Lower leg skin (tissue), 4 donors: ENCODE measurements at regions not wholly inside any gene's neighbourhood (a gene's known extent, or its start where the extent isn't known, plus 50 kb on each side); places are given as distances from the start of the nearest gene placed in this dataset.

ENCODE experiments used
- DNase-seq, 2 donors: peaks; one replicate each; pipeline ENCODE4 v3.0.0-alpha.2; 2019; ENCODE audit warnings: low spot score in 2 of 2
- H3K4me3 ChIP-seq: fragments of 200-600 bp; sonication (generic); 2 replicates; pipeline ENCODE4 v1.5.1; 2017; ENCODE audit warnings: mild to moderate bottlenecking, low read depth; ENCODE audit not compliant: poor library complexity, severe bottlenecking
- POLR2A ChIP-seq, 2 donors: fragments of 450-650 bp; IDR thresholded peaks; one replicate each; pipeline ENCODE4 v1.6.1; 2016 to 2017; ENCODE audit warnings: antibody characterized with exemption in 2 of 2, mild to moderate bottlenecking in 1 of 2, moderate library complexity in 1 of 2
- WGBS, 2 donors: methylation state at CpG; one replicate each; pipeline ENCODE4 v1.1.5; 2018; 5-methylcytosine and 5-hydroxymethylcytosine counted together
- intact Hi-C: fragments of 100-400 bp; cut with DNase I; formaldehyde crosslinking; loops from one replicate; pipeline ENCODE4 v1.15.0; 2023; ENCODE audit warnings: low total_unique reads
- TF ChIP-seq, protein P1 (sequence below), 3 donors: fragments of 450-650 bp; IDR thresholded peaks; one replicate each; pipeline ENCODE4 v1.5.1; 2016; ENCODE audit warnings: antibody characterized with exemption in 3 of 3, mild to moderate bottlenecking in 3 of 3, moderate library complexity in 2 of 3

DNA sequence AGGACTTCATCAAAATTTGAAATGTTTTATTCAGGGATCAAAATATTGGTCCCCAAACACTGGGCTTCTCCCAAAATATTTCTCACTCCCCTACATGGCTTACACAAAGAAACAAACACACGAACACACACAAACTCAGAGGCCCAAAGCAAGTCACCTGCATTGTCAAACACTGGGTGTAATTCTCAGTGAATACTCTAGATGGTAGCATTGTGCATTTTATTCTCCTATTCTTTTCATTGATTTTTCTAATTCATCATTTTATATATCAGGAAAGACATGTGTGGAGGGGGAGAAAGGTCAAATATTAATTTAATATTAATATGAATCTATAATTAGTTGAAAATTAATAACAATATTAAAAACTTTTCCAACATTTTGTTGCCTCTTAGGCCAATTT is 72.3 kb upstream of the TNMD start:
- 16 to 29% methylated on average over 1 of the region's 1 CpG for WGBS, 2 donors
- H3K4me3 ChIP-seq, result no peak overlapping the region
- no peak for DNase-seq
- TF ChIP-seq, protein P1, sequence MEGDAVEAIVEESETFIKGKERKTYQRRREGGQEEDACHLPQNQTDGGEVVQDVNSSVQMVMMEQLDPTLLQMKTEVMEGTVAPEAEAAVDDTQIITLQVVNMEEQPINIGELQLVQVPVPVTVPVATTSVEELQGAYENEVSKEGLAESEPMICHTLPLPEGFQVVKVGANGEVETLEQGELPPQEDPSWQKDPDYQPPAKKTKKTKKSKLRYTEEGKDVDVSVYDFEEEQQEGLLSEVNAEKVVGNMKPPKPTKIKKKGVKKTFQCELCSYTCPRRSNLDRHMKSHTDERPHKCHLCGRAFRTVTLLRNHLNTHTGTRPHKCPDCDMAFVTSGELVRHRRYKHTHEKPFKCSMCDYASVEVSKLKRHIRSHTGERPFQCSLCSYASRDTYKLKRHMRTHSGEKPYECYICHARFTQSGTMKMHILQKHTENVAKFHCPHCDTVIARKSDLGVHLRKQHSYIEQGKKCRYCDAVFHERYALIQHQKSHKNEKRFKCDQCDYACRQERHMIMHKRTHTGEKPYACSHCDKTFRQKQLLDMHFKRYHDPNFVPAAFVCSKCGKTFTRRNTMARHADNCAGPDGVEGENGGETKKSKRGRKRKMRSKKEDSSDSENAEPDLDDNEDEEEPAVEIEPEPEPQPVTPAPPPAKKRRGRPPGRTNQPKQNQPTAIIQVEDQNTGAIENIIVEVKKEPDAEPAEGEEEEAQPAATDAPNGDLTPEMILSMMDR (IDR thresholded peaks at IDR 0.05), result no peak
- no peak for TF ChIP-seq POLR2A (IDR thresholded peaks at IDR 0.05)
- intact Hi-C loops, result no loop called here

DNA sequence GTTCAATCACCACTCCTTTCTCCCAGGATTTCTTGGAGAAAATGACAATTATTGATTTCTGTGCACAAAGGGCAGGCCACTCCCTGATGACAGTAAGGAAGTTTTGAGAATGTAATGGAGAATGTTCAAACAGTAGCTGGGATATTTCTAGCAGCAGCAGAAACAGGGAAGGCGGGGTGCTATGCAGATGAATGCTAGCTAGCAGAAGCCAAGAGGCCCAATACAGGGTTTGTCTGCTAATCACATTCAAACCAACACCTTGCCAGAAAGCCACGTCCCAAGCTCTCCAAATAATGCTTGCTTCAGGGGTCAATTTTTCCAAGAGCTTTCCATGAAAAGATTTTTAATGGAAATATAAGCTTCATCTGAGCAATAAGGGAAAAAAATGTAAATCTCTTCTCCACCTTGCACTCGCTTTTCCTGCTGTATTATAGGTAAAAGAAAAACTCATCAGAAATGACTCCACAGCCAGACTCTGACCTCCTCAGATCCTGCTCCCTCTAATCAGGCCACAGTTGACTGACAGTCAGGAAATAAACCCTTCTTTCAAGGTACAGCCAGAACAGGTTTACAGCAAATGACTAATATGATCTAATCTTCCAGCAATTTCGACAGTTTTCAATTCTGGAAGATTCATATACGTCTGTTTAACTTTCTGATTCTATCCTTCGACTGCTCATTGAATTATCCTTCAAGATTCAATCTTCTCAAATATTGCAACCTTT is 84.7 kb upstream of the PCDH19 start:
- H3K4me3 ChIP-seq, result no peak overlapping the region
- intact Hi-C loops, result no loop called here
- 42 to 59% methylated on average over 6 of the region's 6 CpGs for WGBS, 2 donors
- TF ChIP-seq, protein P1 (IDR thresholded peaks at IDR 0.05), result no peak
- TF ChIP-seq POLR2A (IDR thresholded peaks at IDR 0.05), result no peak
- DNase-seq, result no peak

DNA sequence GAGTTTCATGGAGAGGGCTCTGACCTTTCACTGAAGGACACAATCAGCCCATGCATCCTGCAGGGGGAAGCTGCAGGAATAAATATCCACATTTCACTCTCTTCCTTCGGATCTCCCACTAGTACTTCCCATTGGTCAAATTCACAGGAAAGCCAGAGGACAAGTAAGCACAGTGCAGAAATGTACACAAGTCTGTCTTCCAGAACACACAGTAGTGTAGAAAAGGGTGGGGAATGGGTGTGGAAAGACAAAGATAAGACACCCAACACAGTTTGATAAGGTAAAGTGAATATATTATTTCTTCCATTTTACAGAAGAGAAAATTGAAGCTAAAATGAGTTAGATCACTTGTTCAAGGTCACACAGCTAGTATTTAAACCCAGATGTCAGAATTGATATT is 81.1 kb upstream of the PCDH19 start:
- TF ChIP-seq, protein P1 (IDR thresholded peaks at IDR 0.05), result no peak
- TF ChIP-seq POLR2A (IDR thresholded peaks at IDR 0.05), result no peak
- no peak for DNase-seq
- H3K4me3 ChIP-seq, result no peak overlapping the region
- intact Hi-C loops, result no loop called here
- 68 to 93% methylated on average over 1 of the region's 1 CpG for WGBS, 2 donors

DNA sequence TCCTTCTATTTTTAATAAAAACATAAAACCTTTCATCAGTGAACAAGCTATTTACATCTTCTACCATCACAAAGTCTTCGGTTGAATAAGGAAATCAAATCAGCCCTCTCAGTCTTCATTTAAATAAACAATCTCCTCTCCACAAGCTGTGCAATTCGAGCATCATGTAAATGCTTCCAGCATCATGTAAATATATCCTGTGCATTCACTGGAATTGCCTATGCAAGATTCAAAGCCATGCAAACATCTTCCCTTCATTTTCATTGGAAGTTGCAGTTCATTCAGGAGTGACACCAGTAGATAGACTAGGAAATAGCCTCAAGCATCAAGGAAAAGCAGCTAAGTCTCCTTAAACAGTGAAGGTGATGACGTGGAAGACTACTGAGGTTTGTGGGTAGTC is 77.7 kb upstream of the PCDH19 start:
- TF ChIP-seq, protein P1 (IDR thresholded peaks at IDR 0.05), result no peak
- TF ChIP-seq POLR2A (IDR thresholded peaks at IDR 0.05), result no peak
- WGBS, 2 donors, result 66 to 87% methylated on average over 3 of the region's 3 CpGs

DNA sequence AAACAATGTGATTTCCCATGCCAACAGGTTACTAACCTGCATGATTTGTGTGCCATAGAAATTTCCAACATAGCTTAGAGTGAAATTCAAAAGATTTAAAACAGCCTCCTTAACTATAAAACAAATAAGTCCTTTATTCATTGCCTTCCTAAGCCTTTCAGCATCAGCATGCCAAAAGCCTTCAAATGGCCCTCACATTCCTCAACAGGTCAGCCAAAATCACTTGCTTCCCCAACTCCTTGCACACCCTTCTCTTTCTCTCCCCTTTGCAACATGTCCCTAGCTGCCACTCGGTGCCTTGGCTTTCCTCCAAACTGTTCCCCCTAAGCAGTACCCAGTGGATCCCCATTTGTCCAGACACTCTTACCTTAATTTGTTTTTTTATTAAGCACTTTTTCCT is 74.9 kb upstream of the PCDH19 start:
- WGBS, 2 donors, result 52 to 64% methylated on average over 1 of the region's 1 CpG
- intact Hi-C loops, result no loop called here
- no peak for DNase-seq
- H3K4me3 ChIP-seq, result no peak overlapping the region
- TF ChIP-seq POLR2A (IDR thresholded peaks at IDR 0.05), result no peak
- TF ChIP-seq, protein P1 (IDR thresholded peaks at IDR 0.05), result no peak

More for the DNA sequence above, 77.7 kb upstream of the PCDH19 start:
- no peak for DNase-seq
- intact Hi-C loops, result no loop called here
- H3K4me3 ChIP-seq, result no peak overlapping the region

DNA sequence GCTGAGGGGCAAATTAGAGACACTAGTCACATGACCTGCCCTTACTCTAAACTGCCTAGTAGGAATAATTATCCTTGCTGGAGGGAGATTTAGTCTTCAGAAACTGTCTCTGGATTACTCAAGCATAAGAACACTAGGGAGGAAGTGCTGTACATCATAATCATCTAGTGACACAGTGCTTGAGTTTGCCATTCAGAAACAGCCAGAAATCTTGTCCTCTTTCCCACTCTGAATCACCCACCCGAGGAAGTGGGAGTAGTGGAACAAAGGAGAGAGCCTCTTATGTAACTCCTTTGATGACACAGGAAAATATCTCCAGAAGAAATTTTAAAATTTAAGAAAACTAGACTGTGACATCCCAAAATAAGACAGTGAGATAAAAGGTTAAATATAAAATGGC is 69.3 kb upstream of the PCDH19 start:
- TF ChIP-seq POLR2A (IDR thresholded peaks at IDR 0.05), result no peak
- TF ChIP-seq, protein P1 (IDR thresholded peaks at IDR 0.05), result no peak
- no peak overlapping the region for H3K4me3 ChIP-seq
- DNase-seq, result no peak
- intact Hi-C loops, result no loop called here
- 36 to 39% methylated on average over 1 of the region's 1 CpG for WGBS, 2 donors
